ENCODE measurements at regions not wholly inside any gene's neighbourhood (a gene's known extent, or its start where the extent isn't known, plus 50 kb on each side); places are given as distances from the start of the nearest gene placed in this dataset.

DNA sequence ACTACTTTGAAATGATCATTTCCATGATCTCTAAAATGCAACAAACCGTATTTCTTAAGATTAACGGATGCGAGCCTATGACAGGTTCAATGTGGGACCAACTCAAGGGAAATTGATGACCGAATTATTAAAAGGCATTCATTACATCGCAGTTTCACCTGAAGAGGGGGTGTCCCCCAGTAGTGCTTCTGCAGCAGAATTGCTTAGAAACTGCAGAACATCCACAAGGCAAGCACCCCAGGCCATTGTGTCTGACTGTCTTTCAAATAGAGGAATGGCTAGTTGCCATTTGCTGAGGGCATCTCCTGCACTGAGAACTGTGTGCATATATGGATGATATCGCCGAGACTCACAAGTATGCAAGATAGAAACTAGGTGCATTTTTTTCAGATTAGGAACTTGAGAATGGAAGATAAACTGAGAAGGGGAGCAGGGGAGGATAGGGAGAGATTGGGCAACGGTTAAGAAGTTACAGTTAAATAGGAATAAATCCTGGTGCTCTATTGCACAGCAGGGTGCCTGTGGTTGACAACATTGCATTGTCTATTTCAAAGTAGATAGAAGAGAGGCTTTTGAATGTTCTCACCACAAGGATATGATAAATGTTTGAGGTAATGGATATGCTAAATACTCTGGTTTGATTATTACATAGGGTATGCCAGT lies 234.3 kb upstream of the PLEKHG7 start:
- TF ChIP-seq, protein P1, sequence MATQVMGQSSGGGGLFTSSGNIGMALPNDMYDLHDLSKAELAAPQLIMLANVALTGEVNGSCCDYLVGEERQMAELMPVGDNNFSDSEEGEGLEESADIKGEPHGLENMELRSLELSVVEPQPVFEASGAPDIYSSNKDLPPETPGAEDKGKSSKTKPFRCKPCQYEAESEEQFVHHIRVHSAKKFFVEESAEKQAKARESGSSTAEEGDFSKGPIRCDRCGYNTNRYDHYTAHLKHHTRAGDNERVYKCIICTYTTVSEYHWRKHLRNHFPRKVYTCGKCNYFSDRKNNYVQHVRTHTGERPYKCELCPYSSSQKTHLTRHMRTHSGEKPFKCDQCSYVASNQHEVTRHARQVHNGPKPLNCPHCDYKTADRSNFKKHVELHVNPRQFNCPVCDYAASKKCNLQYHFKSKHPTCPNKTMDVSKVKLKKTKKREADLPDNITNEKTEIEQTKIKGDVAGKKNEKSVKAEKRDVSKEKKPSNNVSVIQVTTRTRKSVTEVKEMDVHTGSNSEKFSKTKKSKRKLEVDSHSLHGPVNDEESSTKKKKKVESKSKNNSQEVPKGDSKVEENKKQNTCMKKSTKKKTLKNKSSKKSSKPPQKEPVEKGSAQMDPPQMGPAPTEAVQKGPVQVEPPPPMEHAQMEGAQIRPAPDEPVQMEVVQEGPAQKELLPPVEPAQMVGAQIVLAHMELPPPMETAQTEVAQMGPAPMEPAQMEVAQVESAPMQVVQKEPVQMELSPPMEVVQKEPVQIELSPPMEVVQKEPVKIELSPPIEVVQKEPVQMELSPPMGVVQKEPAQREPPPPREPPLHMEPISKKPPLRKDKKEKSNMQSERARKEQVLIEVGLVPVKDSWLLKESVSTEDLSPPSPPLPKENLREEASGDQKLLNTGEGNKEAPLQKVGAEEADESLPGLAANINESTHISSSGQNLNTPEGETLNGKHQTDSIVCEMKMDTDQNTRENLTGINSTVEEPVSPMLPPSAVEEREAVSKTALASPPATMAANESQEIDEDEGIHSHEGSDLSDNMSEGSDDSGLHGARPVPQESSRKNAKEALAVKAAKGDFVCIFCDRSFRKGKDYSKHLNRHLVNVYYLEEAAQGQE (IDR thresholded peaks at IDR 0.05; ENCODE audit: unreplicated experiment): no peak
- no peak for TF ChIP-seq ZNF331 (CRISPR knock-in tag; IDR thresholded peaks at IDR 0.05; ENCODE audit: low read depth)
- TF ChIP-seq ZNF114 (CRISPR knock-in tag; IDR thresholded peaks at IDR 0.05): no peak
- TF ChIP-seq, protein P2, sequence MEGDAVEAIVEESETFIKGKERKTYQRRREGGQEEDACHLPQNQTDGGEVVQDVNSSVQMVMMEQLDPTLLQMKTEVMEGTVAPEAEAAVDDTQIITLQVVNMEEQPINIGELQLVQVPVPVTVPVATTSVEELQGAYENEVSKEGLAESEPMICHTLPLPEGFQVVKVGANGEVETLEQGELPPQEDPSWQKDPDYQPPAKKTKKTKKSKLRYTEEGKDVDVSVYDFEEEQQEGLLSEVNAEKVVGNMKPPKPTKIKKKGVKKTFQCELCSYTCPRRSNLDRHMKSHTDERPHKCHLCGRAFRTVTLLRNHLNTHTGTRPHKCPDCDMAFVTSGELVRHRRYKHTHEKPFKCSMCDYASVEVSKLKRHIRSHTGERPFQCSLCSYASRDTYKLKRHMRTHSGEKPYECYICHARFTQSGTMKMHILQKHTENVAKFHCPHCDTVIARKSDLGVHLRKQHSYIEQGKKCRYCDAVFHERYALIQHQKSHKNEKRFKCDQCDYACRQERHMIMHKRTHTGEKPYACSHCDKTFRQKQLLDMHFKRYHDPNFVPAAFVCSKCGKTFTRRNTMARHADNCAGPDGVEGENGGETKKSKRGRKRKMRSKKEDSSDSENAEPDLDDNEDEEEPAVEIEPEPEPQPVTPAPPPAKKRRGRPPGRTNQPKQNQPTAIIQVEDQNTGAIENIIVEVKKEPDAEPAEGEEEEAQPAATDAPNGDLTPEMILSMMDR (conservative IDR thresholded peaks at IDR 0.05; ENCODE audit: low read depth in 2 of 2): no peak
- TF ChIP-seq CREB1 (CRISPR knock-in tag; IDR thresholded peaks at IDR 0.05; ENCODE audit: low read depth): no peak
- TF ChIP-seq, protein P3, sequence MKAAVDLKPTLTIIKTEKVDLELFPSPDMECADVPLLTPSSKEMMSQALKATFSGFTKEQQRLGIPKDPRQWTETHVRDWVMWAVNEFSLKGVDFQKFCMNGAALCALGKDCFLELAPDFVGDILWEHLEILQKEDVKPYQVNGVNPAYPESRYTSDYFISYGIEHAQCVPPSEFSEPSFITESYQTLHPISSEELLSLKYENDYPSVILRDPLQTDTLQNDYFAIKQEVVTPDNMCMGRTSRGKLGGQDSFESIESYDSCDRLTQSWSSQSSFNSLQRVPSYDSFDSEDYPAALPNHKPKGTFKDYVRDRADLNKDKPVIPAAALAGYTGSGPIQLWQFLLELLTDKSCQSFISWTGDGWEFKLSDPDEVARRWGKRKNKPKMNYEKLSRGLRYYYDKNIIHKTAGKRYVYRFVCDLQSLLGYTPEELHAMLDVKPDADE (IDR thresholded peaks at IDR 0.05): no peak
- TF ChIP-seq JUNB (IDR thresholded peaks at IDR 0.05; ENCODE audit: unreplicated experiment): no peak
- TF ChIP-seq EZH2 (IDR thresholded peaks at IDR 0.05; ENCODE audit: low read depth, unreplicated experiment): no peak
- no peak for TF ChIP-seq STAT1 (IDR thresholded peaks at IDR 0.05; ENCODE audit: unreplicated experiment)
- TF ChIP-seq POLR2AphosphoS5 (IDR thresholded peaks at IDR 0.05; ENCODE audit: low read depth): no peak
- Histone ChIP-seq H3K4me2 (no peak overlapping the region), H4K20me1 (replicated peaks; ENCODE audit: insufficient read depth) (no peaks in the 10 kb centered on the region), H2AFZ (no peak overlapping the region), H3K4me1 (ENCODE audit: insufficient read depth) (peaks cover 45% of the 10 kb centered on the region), H3K27ac (ENCODE audit: low read depth) (no peak overlapping the region), H3K9me2 (ENCODE audit: insufficient read depth) (no peaks in the 10 kb centered on the region), H3F3A (replicated peaks; ENCODE audit: low read depth) (no peaks in the 10 kb centered on the region), H3K36me3 (ENCODE audit: insufficient read depth) (no peaks in the 10 kb centered on the region), H3K79me2 (replicated peaks; ENCODE audit: insufficient read depth) (no peaks in the 10 kb centered on the region), H3K4me3 (no peak overlapping the region), H3K27me3 (ENCODE audit: insufficient read depth) (no peaks in the 10 kb centered on the region)
- Mint-ChIP-seq H3K27ac (no peak overlapping the region), H3K4me1 (peaks cover 50% of the 10 kb centered on the region), H3K9me3 (no peaks in the 10 kb centered on the region), H3K36me3 (ENCODE audit: low read depth) (no peaks in the 10 kb centered on the region), H3K4me3 (no peak overlapping the region), H3K27me3 (ENCODE audit: insufficient read depth, low read depth, poor library complexity) (peaks cover 2% of the 10 kb centered on the region)
- DNase-seq (ENCODE audit: low spot score): no peak
- no peak for ATAC-seq

All from GM23338 (cell line).